Kidney glomerular epithelial cell (primary cell): ENCODE measurements at regions not wholly inside any gene's neighbourhood (a gene's known extent, or its start where the extent isn't known, plus 50 kb on each side); places are given as distances from the start of the nearest gene placed in this dataset.

Experiments
- DNase-seq: peaks from one replicate; lab custom pipeline; 2025; lab: John Stamatoyannopoulos, UW

DNA sequence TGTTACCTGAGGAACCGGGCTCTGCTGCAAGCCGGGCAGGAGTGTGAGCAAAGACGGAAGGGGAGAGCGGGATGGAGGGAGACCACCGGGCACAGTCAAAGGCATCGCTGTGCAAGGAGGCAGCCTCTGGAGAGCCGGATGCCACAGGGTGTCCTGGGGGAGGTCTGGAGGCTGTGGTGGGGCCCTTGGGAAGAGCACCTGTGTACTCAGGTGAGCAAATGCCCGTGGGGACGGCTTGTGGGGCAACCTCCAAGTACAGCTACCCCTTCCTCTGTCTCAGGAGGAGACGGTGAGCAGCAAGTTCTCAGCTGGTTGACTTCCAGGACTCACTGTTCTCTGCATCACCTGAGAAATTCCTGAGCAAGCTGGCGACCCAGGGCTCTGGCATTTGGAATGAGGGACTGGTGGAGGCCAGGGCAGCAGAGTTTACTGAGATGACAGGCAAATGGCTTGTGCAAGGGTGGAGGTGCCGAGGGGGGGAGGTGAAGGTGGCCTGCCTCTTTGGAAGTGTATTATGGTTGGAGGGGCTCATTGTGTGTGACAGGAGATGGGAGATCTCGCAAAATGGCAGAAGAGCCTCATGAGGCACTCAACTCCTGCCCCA, 345.2 kb upstream of the SHH start:
- DNase-seq: no peak

DNA sequence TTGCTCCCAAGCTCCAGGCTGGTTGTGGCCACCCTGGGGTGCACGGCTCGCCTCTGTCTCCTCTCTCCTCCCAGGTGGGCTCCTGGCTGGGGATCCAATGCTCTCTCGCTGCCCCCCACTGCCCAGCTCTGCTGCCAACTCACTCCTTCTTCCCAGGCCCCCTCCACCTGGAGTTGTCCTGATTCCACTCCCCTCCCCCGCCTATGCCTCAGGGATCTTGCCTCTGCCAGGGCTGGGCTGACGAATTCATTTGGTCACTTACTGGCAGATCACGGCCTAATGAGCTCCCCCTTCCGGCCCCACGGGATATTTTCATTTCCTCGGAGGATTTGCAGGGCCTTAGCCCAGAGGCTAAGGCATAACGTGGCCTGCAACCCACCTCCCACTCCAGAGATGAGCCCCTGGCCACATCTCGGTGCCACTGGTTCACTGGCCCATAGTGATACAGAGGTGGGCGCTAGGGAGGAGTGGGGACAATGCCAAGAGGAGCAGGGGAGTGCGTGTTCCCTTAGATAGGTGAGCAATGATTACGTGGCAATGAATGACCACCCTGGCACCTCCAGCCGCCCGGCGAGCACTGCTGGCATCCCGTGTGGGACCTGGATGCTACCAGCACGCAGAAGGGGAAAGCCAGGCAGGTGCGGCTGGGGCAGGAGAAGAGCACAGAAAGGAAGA, 344.6 kb upstream of the SHH start:
- DNase-seq: peak; percentile 8

DNA sequence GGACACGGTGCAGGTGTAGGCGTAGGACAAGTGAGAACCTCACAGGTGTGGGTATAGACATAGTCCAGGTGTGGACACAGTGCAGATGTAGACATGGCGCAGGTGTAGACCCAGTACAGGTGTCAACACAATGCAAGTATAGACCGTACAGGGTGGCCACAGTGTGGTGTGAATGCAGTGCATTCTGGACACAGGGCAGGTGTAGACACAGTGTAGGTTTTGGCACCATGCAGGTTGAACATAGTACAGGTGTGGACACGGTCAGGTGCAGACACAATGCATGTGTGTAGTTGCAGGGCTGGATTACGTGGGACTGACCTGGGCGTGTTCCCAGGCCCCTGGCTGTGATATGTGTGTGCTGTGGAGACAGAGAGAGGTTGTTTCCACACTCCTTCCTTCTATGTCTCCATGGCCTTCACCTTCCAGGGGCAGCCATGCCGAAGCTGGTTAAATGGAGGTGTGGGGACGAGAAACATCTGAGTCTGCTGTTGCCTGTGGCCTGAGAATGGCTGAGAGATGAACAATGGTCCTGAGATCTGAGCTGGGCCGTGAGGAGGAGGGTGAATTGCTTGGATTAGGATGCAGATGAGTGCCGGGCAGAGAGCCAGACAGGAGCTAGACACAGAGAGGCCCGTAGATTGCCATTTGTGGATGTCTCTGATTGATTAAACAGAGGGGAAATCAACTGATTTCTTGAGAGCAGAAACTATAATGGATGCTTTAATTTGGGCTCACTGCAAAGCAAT, 343.9 kb upstream of the SHH start:
- no peak for DNase-seq

DNA sequence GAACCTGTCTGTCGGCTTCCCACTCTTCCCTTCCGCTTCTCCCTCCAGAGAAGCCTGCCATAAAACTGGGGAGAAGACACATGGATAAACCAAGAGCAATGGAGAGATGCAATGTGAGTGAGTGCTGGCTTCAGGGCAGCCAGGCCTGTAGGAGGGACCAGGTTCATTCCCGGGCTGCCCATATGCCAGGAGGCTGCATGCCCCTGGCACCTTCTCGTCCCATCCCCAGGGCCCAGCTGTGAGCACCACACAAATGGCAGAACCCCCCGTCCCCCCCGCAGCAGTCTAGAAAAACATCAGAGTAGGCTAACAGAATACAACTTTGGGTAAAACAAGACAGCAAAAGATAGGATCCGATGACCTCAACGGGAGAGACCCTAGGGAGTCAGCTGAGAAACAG, 341.3 kb upstream of the SHH start:
- DNase-seq: no peak

DNA sequence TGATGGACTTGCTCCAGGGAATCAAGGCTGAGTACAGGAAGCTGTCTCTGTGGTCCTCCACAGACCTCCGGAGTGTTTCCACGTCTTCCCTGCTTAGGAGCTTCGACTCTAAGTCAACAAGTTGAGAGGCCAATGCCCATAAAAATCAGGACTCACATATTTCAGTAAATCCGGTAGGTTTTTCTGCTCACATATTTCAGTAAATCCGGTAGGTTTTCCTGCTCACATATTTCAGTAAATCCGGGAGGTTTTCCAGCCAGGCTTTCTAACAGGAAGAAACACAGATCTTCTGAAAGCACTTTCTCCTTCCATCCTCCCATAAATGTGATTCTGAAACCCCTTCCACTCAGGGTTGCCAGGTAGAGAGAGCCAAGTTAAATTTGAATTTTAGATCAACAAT, 340.1 kb upstream of the SHH start:
- peak; percentile 33 for DNase-seq

DNA sequence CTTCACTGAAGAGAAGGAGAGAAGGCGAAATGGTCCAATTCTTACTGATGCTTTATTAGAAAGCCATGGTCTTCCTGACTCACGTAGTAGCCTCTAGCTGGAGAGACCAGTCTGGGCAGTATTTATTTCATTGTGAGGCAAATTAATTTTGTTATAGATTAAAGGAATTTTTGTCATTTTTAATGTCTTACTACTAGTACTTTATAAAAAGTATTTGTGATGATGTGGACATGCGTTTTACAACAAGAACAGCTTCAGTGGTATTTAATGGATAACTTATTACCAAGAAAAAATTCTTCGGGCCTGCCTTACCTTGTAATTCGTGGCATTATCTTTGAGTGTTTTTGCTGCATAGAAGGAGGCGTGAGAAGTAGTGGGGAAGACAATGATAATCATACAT, 339.4 kb upstream of the SHH start:
- DNase-seq: no peak

DNA sequence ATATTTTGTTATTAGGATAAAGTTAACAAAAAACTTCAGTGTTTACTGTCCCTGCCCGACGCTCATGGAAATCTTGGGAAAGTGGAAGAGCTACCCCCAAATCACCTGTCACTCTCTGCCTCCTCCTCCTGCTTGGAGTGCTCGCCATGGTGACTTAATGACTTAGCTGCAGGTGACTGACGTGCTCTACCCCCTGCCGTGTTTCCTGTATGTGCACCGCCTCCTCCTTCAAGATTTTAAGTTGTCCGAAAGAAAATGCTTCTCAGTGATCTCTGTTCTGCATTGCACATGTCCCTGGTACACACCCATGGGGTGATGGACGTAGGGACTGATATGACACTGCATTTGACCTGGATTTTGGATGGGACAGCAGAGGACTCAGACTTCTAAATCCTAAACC, 338.8 kb upstream of the SHH start:
- no peak for DNase-seq

DNA sequence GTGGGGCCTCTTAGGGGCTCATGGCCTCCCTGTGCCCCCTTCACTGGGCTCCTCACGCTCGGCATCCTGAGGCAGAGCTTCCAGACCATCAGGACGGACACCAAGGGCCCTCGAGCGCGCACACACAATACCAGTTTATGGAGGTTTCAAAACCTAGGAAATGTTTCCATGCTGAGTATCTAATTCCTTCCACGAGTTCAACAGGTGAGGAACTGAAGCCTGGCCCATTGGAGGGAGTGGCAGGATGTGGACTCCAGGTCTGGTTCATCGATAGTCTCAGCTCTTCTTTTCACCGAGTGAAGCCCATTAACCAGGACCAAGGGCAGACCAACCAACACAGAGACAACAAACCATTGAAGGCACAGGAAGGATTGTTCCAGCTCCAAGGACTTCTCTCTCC, 336.7 kb upstream of the SHH start:
- no peak for DNase-seq

DNA sequence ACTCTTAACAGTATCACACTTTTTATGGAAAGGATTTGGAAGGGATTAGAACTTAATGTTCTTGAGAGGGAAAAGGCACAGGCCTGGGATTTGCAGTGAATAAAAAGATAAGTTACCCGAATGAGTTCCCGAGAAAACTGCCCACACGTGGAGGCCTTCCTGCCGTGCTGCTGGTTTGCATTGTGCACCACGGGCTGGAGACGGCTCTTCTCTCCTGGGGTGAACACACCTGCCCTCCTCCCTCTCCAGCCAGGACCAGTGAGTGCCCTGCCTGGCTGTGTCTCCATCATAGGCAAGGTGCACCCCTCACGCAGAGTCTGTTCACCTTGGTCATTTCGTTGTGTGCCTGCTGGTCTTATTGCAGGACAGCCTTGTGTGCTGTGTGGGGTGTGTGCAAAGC, 336.3 kb upstream of the SHH start:
- DNase-seq: no peak

DNA sequence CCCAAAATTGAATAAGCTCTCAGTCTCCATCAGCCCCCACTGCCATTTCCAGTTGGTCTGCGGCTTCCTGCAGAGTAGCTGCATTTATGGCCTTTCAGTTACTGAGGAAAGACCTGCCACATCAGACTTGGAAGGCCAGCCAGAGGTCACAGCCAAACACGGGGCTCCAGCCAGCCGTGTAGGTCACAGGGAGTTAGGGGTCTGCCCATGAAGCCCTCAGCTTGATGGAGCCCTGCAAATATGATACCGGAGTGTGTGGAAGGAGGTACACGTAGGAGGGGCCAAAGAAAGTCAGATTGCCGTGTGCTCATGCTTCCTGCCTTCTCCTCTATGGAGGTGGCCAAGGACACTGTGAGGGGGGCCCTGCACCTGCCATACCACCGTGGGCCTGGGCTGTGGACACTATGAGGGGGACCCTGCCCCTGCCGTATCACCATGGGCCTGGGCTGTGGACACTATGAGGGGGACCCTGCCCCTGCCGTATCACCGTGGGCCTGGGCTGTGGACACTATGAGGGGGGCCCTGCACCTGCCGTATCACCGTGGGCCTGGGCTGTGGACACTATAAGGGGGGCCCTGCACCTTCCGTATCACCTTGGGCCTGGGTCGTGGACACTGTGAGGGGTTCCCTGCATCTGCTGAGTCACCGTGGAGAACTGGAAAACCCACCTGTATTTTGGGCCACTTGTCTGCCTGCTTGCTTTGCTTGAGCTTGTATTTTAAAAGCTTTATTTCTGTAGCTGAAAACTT, 335.7 kb upstream of the SHH start:
- DNase-seq: no peak

DNA sequence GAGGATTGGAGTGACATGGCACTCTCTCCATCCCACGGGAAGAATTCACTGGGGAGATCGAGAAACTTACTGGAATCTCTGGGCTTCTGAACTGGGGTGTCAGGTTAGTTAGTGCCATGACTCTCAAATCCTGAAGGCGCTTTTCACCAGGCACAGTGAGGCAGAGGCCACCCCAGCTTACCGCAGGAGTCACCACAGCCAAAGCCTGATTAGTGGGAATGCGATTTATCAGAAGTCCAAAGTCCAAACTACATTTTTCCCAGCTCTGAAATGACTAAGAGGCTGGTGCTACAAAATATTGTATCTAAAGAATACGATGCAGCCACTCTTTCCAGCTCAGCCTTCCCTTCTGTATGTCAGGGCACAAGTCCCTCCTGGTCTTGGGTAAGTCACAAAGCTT, 334.8 kb upstream of the SHH start:
- DNase-seq: no peak

DNA sequence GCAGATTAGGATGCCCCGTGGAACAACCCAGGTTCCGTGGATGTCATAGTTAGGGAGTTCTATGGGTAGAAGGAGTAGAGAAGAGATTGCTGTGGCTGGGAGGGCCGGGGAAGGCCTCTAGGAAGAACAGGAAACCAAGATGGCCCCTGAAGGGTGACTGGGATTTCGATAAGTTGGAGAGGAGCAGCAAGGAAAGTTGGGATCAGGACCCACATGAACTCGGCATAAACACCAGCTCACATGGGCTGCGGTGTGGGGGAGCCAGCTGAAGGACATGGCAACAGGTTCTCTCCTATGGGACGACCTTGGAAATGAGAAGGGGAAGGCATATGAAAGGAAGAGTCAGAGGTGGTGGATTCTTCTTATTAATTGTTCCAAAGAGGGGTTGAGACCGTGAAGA, 333.7 kb upstream of the SHH start:
- no peak for DNase-seq

DNA sequence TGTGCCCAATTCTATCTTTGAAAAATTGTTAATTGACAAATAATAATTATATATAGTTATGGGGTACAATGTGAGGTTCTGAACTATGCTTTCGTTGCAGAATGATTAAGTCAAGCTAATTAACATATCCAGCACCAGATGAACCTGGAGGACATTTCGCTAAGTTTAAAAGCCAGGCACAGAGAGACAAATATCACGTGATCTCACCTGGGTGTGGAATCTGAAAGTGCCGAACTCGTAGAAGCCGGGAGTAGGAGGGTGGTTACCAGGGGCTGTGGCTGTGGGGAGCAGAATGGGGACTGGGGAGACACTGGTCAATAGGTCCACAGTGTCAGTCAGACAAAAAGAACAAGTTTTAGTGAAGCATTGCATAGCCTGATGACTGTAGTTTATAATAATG, 332.9 kb upstream of the SHH start:
- DNase-seq: no peak

DNA sequence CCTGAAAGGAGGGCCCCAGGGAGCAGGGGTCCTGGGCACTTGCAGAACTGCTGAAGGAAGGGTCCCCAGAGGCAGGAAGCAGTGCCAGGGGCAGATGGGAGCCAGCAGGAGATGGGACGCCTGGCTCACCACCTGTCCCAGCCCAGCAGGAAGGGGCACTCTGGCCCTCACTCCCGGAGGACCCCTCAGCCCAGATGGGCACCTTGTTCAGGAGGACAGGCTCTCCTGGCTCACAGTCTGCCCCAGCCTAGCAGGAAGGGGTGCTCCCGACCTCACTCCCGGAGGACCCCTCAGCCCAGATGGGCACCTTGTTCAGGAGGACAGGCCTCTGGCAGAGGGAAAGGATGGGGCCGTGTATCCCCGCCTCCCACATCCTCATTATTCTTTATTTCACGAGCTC, 331.4 kb upstream of the SHH start:
- no peak for DNase-seq

DNA sequence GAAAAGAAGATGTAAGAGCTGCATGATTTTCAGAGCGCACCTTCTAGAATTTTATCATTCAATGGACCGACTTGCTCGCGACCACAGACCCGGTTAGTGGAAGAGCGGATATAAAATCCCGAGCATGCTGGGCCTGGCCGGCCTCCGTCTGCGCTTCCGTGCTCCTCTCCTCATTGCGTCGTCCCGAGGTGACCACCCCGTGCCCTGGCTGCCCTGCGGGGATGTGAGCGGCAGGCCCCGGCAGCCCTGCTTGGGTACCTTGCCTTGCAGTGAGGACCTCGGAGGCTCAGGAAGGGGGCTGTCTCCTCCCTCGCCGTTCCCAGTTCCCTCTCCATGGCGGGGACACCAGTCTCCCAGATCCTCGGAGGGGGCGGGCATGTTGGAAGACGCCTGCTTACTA, 330.9 kb upstream of the SHH start:
- no peak for DNase-seq

DNA sequence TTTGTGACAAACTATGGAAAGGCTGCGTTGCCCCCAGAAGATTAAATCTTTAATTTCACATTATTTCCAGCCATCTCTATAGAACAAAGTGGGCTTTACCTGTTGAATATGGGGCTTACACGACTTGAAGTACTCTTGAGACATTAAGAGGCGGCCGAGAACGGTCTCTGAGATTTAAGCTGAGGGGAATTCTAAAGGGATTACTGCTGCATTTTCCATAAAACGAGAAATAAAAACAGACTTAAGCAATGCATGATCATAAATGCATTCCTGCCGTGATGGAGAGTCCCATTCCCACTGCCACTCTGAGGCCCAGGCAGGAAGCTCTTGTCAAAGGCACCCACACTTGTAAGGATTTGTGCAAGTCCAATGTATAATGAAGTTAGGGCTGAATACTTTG, 329.7 kb upstream of the SHH start:
- no peak for DNase-seq

DNA sequence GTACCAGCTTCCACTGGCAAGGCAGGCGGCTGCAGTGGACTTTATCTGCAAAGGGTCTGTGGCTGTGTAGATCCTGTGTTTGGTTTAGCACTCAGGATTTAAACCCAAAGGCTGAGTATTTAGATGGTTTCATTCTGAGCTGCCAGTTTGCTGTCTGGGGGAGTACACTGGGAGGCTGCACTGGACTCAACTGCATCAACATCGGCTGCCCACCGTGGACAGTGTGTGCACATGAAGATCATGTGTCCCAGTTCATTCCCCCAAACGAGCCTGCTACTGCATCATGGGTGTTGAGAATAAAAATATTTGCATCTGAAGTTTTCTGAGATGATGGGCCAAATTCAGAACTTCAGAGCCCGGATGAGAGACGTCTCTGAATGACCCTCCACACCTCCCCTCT, 328.6 kb upstream of the SHH start:
- no peak for DNase-seq

DNA sequence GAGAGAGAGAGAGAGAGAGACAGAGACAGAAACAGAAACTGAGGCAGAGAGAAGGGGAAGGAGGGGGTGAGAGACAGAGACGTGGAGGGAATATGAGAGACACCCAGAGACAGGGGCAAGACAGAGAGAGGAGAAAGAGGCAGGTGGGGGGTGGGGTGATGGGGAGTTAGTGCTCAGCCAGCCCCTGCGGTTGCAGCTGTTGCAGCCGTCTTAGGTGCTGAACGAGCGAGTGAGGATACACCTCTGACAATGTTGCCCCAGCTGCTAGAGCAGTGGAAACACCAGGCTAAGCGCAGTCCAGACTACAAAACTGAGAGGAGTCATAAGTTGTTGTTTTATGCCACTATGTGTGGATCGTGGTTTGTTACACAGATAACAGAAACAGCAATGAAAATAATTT, 328.2 kb upstream of the SHH start:
- DNase-seq: no peak

DNA sequence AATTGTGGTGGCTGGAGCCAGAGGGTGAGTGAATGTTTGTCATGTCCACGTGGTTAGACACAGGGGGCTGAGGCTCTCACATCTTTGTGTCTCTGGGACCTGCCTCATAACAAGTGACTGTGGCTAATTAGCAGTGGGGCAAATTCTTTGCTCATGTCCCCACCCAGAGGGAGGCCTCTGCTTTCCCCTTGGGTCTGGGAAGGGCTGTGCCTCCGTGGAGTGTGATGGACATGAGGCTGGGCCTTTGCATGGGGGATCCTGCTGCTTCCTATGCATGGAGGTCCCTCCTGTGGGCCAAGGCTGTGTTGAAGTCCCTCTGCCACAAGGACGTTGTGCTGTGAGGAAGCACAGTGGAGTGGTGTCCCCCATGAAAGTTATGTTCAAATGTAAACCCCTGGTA, 327.4 kb upstream of the SHH start:
- no peak for DNase-seq

DNA sequence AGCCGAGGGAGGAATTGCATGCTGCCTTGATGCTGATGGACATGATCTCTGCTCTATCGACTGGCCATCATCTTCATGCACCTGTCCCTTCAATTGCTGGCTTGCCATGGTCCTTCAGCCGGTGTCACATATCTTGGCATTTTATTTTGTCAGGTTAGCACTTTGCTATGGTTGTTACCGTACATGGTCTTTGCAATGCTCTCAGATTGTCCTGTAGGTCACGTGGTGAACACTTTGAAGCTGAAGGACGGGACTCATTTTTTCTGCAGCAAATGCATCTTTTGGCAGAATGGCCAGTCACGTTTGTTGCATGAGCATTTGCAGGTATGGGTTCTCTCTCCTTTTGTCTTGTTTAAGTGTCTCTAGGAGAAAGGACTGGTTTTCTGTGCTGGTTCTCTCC, 326.8 kb upstream of the SHH start:
- no peak for DNase-seq

DNA sequence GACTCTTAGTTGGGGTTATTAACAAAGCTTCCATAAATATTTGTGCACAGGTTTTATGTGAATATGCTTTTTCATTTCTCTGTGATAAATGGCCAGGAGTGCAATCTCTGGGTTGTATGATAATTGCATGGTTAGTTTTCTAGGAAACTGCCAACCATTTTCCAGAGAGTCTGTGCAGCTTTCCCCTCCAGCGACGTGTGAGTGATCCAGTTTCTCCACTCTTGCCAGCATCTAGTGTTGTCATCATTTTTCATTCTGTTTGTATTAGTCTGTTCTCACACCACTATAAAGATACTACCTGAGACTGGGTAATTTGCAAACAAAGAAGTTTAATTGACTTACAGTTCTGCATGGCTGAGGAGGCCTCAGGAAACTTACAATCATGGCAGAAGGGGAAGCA, 319.6 kb upstream of the SHH start:
- no peak for DNase-seq

DNA sequence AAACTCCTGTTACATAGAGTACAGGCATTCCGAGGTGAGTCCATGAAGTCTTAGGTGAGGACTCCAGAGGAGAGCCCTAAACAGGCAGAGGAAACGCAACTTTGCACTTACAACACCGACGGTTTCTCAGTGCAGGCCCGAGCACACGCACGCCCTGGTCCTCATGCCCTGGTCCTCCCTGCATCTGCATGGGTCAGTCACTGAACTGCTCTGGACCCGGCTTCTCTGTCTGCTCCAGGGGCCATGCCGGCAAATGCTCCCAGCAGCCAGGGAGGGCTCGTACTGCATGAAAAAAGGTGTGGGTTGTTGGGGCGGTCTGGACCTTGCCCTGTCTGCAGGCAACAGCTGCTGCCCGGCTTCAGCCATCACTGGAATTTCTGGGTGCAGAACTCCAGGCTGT, 317.3 kb upstream of the SHH start:
- no peak for DNase-seq

DNA sequence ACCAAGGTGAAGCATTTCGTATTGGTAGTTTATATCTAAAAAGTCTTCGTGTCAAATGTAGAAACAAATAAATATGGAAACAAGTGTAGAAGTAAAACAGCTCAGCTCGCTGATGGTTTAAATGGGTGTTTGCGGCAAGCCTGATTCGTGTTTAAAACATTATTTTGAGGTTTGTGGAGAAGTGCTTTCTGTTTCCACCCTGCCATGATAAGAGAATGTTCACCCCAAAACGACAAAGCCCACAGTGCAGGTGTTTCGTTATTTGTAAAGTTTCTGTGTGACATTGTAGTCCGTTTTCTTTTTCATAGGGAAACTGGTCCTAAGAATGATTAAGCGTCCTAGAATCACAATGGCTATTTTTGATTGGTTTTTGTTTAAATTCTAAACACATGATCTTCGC, 316.2 kb upstream of the SHH start:
- no peak for DNase-seq
